Gastroesophageal sphincter (tissue), 4 donors: ENCODE measurements at regions not wholly inside any gene's neighbourhood (a gene's known extent, or its start where the extent isn't known, plus 50 kb on each side); places are given as distances from the start of the nearest gene placed in this dataset.
"Not testable (repeated sequence)": the region's sequence is repeated elsewhere in the genome, so short reads cannot be mapped to it uniquely, and the experiment has no call there.

Experiments
- ATAC-seq: fragments of 150-250 bp; one replicate; pipeline ENCODE4 v1.9.1; 2016; ENCODE audit warnings: mild to moderate bottlenecking, moderate library complexity
- H3K27ac ChIP-seq, 4 donors: fragments of 200-600 bp; sonication (generic) in 3 of 4; 1 replicate in 3 of 4; 2 replicates in 1 of 4; pipeline ENCODE4 v1.5.1; 2016 to 2019
- H3K27me3 ChIP-seq: fragments of 200-600 bp; sonication (generic); one replicate; pipeline ENCODE4 v1.5.1; 2019
- H3K36me3 ChIP-seq, 2 donors: fragments of 200-600 bp; sonication (generic); one replicate each; pipeline ENCODE4 v1.5.1; 2019; ENCODE audit warnings: control low read depth in 1 of 2
- H3K4me1 ChIP-seq, 3 donors: fragments of 200-600 bp; sonication (generic); 1 replicate in 2 of 3; 2 replicates in 1 of 3; pipeline ENCODE4 v1.5.1; 2016 to 2019; ENCODE audit warnings: control low read depth in 2 of 3
- H3K4me3 ChIP-seq, 2 donors: fragments of 200-600 bp; sonication (generic); one replicate each; pipeline ENCODE4 v1.5.1; 2019; ENCODE audit warnings: mild to moderate bottlenecking in 1 of 2, moderate library complexity in 1 of 2
- H3K9me3 ChIP-seq, 3 donors: fragments of 200-600 bp; sonication (generic); one replicate each; pipeline ENCODE4 v1.5.1; 2017 to 2019; ENCODE audit warnings: control low read depth in 2 of 3
- CTCF ChIP-seq, 4 experiments: fragments of 200-600 bp in 2 of 4; fragments of 450-650 bp in 2 of 4; sonication (generic) in 1 of 4; IDR thresholded peaks; one replicate each; pipeline ENCODE4 v1.5.1; 2017 to 2019; ENCODE audit warnings: antibody characterized with exemption in 4 of 4, mild to moderate bottlenecking in 2 of 4, moderate library complexity in 2 of 4
- EP300 ChIP-seq: sonication (generic); formaldehyde crosslinking; IDR thresholded peaks from one replicate; pipeline ENCODE4 v1.6.1; 2017; ENCODE audit warnings: antibody characterized with exemption, mild to moderate bottlenecking
- POLR2A ChIP-seq, 2 donors: fragments of 450-650 bp; IDR thresholded peaks; one replicate each; pipeline ENCODE4 v1.6.1; 2017; ENCODE audit warnings: antibody characterized with exemption in 2 of 2, mild to moderate bottlenecking in 2 of 2, moderate library complexity in 1 of 2
- POLR2AphosphoS5 ChIP-seq: sonication (generic); formaldehyde crosslinking; IDR thresholded peaks from one replicate; pipeline ENCODE4 v1.6.1; 2017; ENCODE audit warnings: antibody characterized with exemption
- WGBS, 2 donors: methylation state at CpG; one replicate each; pipeline ENCODE4 v1.1.5; 2018; ENCODE audit warnings: low coverage in 1 of 2; 5-methylcytosine and 5-hydroxymethylcytosine counted together

GRCh38 chr7:146057958-146058357 lies 58.6 kb upstream of the CNTNAP2 start:
- Histone ChIP-seq H3K27ac (no peak overlapping the region), H3K36me3 (no peaks in the 10 kb centered on the region), H3K4me1 (no peaks in the 10 kb centered on the region), H3K9me3 (no peaks in the 10 kb centered on the region), H3K27me3 (no peaks in the 10 kb centered on the region), H3K4me3 (no peak overlapping the region)
- no peak for ATAC-seq
- TF ChIP-seq CTCF (IDR thresholded peaks at IDR 0.05) (no peak), POLR2A (IDR thresholded peaks at IDR 0.05) (no peak), POLR2AphosphoS5 (no peak), EP300 (no peak)
- 85 to 88% methylated on average over 4 of the region's 6 CpGs for WGBS, 2 donors

GRCh38 chr7:146054909-146055308 lies 61.7 kb upstream of the CNTNAP2 start:
- ATAC-seq = no peak

GRCh38 chr7:146053492-146053891 lies 63.1 kb upstream of the CNTNAP2 start:
- no peak overlapping the region for H3K4me3 ChIP-seq
- no peak for TF ChIP-seq POLR2A (IDR thresholded peaks at IDR 0.05)
- no peak for TF ChIP-seq EP300
- no peak for TF ChIP-seq POLR2AphosphoS5
- TF ChIP-seq CTCF (IDR thresholded peaks at IDR 0.05) = no peak
- H3K27me3 ChIP-seq = no peaks in the 10 kb centered on the region
- 88 to 90% methylated on average over 2 to 4 of the region's 4 CpGs for WGBS, 2 donors
- H3K4me1 ChIP-seq = no peaks in the 10 kb centered on the region
- no peaks in the 10 kb centered on the region for H3K9me3 ChIP-seq
- H3K36me3 ChIP-seq = no peaks in the 10 kb centered on the region
- ATAC-seq = no peak
- no peak overlapping the region for H3K27ac ChIP-seq

More at GRCh38 chr7:146054909-146055308, 61.7 kb upstream of the CNTNAP2 start:
- H3K4me1 ChIP-seq = no peaks in the 10 kb centered on the region
- WGBS, 2 donors = 68 to 95% methylated on average over 2 of the region's 2 CpGs
- H3K36me3 ChIP-seq = no peaks in the 10 kb centered on the region
- no peak overlapping the region for H3K4me3 ChIP-seq
- TF ChIP-seq EP300 = no peak
- TF ChIP-seq POLR2AphosphoS5 = no peak
- TF ChIP-seq POLR2A (IDR thresholded peaks at IDR 0.05) = no peak
- no peak for TF ChIP-seq CTCF (IDR thresholded peaks at IDR 0.05)
- no peaks in the 10 kb centered on the region for H3K9me3 ChIP-seq
- H3K27ac ChIP-seq = no peak overlapping the region
- H3K27me3 ChIP-seq = no peaks in the 10 kb centered on the region

- not testable (repeated sequence) for H3K9me3 ChIP-seq, H3K4me3 ChIP-seq, H3K36me3 ChIP-seq, ATAC-seq, H3K27ac ChIP-seq, H3K27me3 ChIP-seq, H3K4me1 ChIP-seq
- 76 to 87% methylated on average over 3 to 4 of the region's 14 CpGs for WGBS, 2 donors
Observed at GRCh38 chr7:146043310-146043709, 73.3 kb upstream of the CNTNAP2 start.

GRCh38 chr7:146028251-146028750 lies 88.3 kb upstream of the CNTNAP2 start:
- no peak overlapping the region for H3K27ac ChIP-seq
- H3K9me3 ChIP-seq = no peaks in the 10 kb centered on the region
- H3K36me3 ChIP-seq = no peaks in the 10 kb centered on the region
- no peaks in the 10 kb centered on the region for H3K4me1 ChIP-seq
- no peak for ATAC-seq
- no peaks in the 10 kb centered on the region for H3K27me3 ChIP-seq
- WGBS, 2 donors = 64% methylated on average over 3 of the region's 3 CpGs
- TF ChIP-seq POLR2AphosphoS5 = no peak
- no peak for TF ChIP-seq CTCF (IDR thresholded peaks at IDR 0.05)
- no peak for TF ChIP-seq POLR2A (IDR thresholded peaks at IDR 0.05)
- no peak for TF ChIP-seq EP300
- no peak overlapping the region for H3K4me3 ChIP-seq
